ENCODE measurements at regions not wholly inside any gene's neighbourhood (a gene's known extent, or its start where the extent isn't known, plus 50 kb on each side); places are given as distances from the start of the nearest gene placed in this dataset.

DNA sequence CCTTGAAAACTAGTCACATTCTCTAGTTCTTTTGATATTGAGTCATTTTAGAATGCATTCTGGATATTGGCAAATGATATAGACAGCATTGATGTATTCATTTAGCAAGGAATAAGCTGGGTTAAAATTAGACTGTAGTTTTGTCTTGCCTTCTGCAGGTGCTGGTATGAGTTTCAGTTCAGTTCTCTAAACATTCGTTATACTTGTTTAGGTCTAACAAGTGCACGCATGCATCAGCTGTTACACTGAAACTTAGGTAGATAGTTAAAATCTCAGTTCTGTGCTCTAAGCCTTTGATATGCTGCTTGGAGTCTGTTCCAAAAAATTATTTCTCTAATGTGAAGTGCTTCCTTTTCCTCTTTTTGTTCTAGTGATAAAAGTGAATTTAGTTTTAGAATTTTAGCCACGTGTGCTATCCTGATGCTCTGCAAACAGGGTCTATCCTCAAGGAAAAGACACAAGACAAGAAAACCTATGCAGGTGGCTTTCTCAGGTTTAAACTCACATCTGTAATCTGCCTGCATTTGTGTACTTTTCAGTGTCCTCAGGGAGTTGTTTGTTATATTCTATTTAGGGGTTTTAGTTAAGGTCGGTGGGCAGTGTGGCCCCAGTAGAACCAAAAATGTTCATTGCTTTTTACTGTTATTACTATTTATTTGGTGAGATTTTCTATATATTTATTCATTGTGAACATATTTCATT, 409.0 kb downstream of the CDC14C start:
- no peaks in the 10 kb centered on the region for H3K9me3 Mint-ChIP-seq
- H3K36me3 Mint-ChIP-seq, result no peaks in the 10 kb centered on the region
- H3K4me1 Mint-ChIP-seq, result no peaks in the 10 kb centered on the region
- H3K27ac Mint-ChIP-seq, result no peak overlapping the region
- no peaks in the 10 kb centered on the region for H3K27me3 Mint-ChIP-seq
- H3K4me3 Mint-ChIP-seq, result no peak overlapping the region
- no peak for DNase-seq

GRCh38 chr7:49341849-49342248, 417.5 kb downstream of the CDC14C start:
- no peaks in the 10 kb centered on the region for H3K9me3 Mint-ChIP-seq
- no peaks in the 10 kb centered on the region for H3K27me3 Mint-ChIP-seq
- H3K4me1 Mint-ChIP-seq, result no peaks in the 10 kb centered on the region
- H3K27ac Mint-ChIP-seq, result no peak overlapping the region
- no peaks in the 10 kb centered on the region for H3K36me3 Mint-ChIP-seq
- no peak for DNase-seq
- H3K4me3 Mint-ChIP-seq, result no peak overlapping the region

DNA sequence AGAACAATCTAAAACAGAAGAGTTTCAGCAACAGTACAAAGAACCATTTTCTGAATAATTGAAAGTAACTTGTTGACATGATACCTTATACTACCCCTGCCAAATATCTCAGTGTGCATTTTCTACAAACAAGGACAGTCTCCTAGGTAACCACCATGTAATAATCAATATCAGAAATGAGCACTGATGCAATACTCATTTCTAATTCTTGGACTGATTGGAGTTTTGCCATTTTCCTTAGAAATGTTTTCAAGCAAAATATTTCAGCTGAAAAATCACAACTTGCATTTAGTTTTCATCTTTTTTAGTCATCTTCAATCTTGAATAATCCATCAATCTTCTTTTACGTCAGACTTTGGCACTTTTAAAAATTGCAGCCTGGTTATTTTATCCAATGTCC, 420.2 kb downstream of the CDC14C start:
- Mint-ChIP-seq H3K27ac (no peak overlapping the region), H3K4me1 (no peaks in the 10 kb centered on the region), H3K36me3 (no peaks in the 10 kb centered on the region), H3K9me3 (no peaks in the 10 kb centered on the region), H3K27me3 (no peaks in the 10 kb centered on the region), H3K4me3 (no peak overlapping the region)
- no peak for DNase-seq

- no peaks in the 10 kb centered on the region for H3K27me3 Mint-ChIP-seq
- no peak for DNase-seq
- no peaks in the 10 kb centered on the region for H3K4me1 Mint-ChIP-seq
- no peaks in the 10 kb centered on the region for H3K36me3 Mint-ChIP-seq
- no peak overlapping the region for H3K4me3 Mint-ChIP-seq
- no peaks in the 10 kb centered on the region for H3K9me3 Mint-ChIP-seq
- no peak overlapping the region for H3K27ac Mint-ChIP-seq
Measured at GRCh38 chr7:49346195-49346899, 422.0 kb downstream of the CDC14C start.

DNA sequence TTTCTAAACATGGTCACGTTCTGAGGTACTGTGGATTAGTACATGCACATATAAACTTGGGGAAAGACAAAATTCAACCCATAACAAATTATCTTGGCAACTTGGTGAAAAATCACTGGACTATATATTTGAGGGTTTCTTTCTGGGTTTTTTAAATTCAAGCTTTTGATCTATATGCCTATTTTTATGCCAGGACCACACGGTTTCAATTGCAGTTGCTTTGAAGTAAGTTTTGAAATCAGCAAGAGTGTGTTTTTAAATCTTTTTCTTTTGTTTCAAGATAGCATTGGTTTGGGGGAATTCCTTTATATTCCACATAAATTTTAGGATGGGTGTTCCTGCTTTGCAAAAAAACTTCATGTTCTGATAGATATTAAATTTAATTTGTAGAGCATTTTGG, 406.4 kb upstream of the VWC2 start:
- Mint-ChIP-seq H3K27ac (no peak overlapping the region), H3K9me3 (peaks cover 2% of the 10 kb centered on the region), H3K27me3 (no peaks in the 10 kb centered on the region), H3K4me1 (no peaks in the 10 kb centered on the region), H3K36me3 (no peaks in the 10 kb centered on the region), H3K4me3 (no peak overlapping the region)
- no peak for DNase-seq

DNA sequence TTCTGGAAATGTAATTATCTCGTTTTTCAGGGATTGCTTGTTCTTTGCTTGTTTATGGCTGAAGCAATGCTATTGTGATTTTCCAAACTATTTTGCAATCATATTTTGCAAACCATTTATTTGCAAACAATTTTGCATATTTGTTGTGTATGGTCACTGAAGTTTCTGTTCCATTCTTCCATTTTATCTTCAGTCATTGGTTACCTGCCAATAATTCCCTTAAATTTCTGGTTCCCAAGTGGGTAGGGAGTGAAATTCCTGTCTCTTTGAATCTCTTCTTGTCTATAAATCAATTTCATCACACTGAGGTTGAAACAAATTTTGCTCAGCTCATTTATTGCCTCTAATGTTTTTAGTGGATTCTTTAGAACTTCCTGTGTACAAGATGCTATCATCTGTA, 401.7 kb upstream of the VWC2 start:
- Mint-ChIP-seq H3K4me3 (no peak overlapping the region), H3K9me3 (peaks cover 2% of the 10 kb centered on the region), H3K27me3 (no peaks in the 10 kb centered on the region), H3K36me3 (no peaks in the 10 kb centered on the region), H3K27ac (no peak overlapping the region), H3K4me1 (no peaks in the 10 kb centered on the region)
- no peak for DNase-seq

DNA sequence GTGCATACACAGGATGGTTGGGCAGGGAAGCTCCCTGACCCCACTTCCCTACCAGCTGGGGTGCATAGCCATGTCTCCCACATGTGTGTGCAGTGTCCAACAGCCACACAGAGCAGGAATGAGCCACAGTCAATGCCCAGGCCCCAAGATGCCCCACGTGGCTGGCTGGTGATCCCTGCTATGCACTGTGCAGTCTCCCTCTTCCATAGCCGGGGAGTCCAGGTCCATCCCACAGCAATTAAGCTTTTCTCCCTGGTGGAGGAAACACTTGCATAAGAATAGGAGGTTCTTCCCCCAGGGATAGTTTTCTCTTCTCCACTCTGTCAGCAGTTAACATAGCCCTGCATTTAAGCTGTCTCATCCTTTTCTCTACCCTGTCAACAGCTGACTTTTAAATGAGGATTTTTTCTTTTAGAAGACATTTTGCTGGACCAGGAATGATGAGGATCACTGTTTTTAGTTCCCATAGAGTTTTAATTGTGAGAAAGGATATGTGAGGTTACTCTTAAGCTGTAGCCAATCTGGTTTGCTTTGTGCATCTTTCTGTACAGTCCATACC, 396.5 kb upstream of the VWC2 start:
- no peaks in the 10 kb centered on the region for H3K36me3 Mint-ChIP-seq
- peaks cover 11% of the 10 kb centered on the region for H3K9me3 Mint-ChIP-seq
- H3K4me1 Mint-ChIP-seq, result no peaks in the 10 kb centered on the region
- no peak overlapping the region for H3K4me3 Mint-ChIP-seq
- no peaks in the 10 kb centered on the region for H3K27me3 Mint-ChIP-seq
- no peak for DNase-seq
- H3K27ac Mint-ChIP-seq, result no peak overlapping the region

DNA sequence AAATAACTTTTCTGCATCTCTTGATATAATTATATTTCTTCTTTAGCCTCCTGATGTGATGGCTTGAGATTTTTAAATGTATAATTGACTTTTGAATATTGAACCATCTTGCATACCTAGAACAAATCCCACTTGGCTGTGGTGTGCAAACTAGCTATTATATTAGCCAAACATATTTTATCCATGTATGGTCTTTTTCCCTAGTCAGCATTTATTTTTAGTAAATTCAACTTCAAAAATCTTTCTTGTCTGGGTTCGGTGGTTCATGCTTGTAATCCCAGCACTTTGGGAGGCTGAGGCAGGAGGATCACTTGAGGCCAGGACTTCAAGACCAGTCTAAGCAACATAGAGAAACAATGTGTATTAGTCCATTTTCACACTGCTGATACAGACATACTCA, 386.6 kb upstream of the VWC2 start:
- Mint-ChIP-seq H3K36me3 (no peaks in the 10 kb centered on the region), H3K27me3 (no peaks in the 10 kb centered on the region), H3K4me3 (no peak overlapping the region), H3K4me1 (no peaks in the 10 kb centered on the region), H3K27ac (no peak overlapping the region), H3K9me3 (peaks cover 3% of the 10 kb centered on the region)
- DNase-seq, result no peak

DNA sequence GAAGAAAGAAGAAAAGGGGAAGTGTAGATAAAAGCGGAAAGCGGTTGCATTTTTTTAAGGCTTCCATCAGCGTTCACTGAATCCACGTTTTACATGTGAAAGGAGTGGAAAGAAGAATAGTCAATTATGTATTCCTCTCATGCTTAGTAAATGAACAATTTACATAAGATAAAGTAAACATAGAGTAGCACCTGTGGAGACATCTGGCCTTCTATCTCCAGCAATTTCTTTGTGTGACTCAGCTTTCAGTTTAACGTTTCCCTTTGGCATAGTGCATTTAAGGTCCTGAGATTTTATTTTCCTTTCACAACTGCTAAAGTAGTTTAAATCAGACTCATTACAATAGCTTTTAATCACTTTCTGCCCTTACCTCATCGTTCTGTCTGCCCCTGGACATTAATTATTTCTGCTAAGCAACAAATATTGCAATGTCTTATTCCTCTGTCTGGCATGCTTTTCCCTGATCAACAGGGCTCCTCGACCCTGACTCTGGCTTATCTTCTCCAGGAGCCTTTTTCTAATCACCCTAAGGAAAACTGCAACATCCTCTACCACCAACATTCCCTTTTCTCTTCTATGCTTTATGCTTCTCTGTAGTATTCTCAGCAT, 383.5 kb upstream of the VWC2 start:
- Mint-ChIP-seq H3K27ac (no peak overlapping the region), H3K27me3 (no peaks in the 10 kb centered on the region), H3K9me3 (peaks cover 1% of the 10 kb centered on the region), H3K36me3 (no peaks in the 10 kb centered on the region), H3K4me3 (no peak overlapping the region), H3K4me1 (no peaks in the 10 kb centered on the region)
- DNase-seq, result no peak

DNA sequence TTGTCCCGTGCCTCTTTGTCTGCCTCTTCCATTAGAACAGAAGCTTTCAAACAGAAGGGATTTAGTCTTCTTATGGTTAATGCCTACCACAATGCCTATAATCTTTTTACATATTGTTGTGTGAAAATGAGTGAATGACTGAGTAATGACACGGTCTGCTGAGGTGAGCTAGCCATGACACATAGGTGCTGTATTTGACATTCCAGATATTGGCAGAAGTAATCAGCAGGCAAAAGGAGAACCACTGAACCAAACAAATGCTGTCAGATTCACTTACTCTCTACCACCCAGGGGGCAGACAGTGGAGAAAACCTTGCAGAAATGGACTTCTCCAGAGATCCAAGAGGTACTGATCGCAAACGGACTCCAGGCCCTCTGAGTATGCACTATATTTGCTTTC, 377.2 kb upstream of the VWC2 start:
- Mint-ChIP-seq H3K27me3 (no peaks in the 10 kb centered on the region), H3K9me3 (no peaks in the 10 kb centered on the region), H3K36me3 (no peaks in the 10 kb centered on the region), H3K27ac (no peak overlapping the region), H3K4me1 (no peaks in the 10 kb centered on the region), H3K4me3 (no peak overlapping the region)
- no peak for DNase-seq

DNA sequence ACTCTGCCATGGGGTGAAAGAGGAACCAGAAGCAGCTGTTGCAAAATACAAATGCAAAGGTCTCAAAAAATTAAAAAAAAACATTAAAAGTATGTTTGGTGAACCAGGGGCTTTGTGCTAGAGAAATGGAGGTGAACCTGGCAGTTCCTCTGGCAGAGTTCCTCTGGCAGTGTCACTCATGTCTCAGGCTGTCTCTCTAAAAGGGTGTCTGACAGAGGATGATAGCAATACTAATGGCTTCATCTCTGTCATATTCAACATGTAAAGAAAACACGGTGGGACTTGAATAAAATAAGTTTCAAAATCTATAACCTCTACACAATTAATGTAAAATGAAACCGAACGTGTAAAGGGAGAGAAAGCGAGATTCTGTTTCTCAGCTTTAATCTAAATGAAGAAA, 375.7 kb upstream of the VWC2 start:
- Mint-ChIP-seq H3K27me3 (no peaks in the 10 kb centered on the region), H3K36me3 (no peaks in the 10 kb centered on the region), H3K27ac (no peak overlapping the region), H3K4me3 (no peak overlapping the region), H3K4me1 (no peaks in the 10 kb centered on the region), H3K9me3 (no peaks in the 10 kb centered on the region)
- no peak for DNase-seq

DNA sequence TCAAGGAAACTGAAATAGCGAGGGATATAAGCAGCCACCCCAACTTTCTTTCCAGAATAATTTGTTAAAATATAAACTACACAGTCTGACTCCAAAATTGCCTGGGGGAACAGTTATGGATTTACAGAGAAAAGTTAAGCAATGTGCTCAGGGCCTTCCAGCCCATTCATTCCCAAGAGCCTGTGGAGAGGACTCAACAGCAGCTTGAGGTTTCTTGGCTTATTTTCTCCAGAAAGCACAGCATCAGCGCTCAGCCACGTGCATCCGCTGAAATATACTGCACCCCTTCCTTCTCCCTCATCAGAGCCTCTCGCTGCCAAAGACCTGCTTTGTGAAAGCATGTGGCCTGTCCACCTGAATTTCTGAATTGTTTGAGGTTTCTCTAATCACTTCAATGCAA, 375.2 kb upstream of the VWC2 start:
- no peaks in the 10 kb centered on the region for H3K9me3 Mint-ChIP-seq
- no peaks in the 10 kb centered on the region for H3K27me3 Mint-ChIP-seq
- no peaks in the 10 kb centered on the region for H3K36me3 Mint-ChIP-seq
- no peak overlapping the region for H3K27ac Mint-ChIP-seq
- no peaks in the 10 kb centered on the region for H3K4me1 Mint-ChIP-seq
- H3K4me3 Mint-ChIP-seq, result no peak overlapping the region
- DNase-seq, result no peak

- Mint-ChIP-seq H3K4me1 (no peaks in the 10 kb centered on the region), H3K4me3 (no peak overlapping the region), H3K36me3 (no peaks in the 10 kb centered on the region), H3K27me3 (no peaks in the 10 kb centered on the region), H3K27ac (no peak overlapping the region), H3K9me3 (peaks cover 1% of the 10 kb centered on the region)
- no peak for DNase-seq
Measured at GRCh38 chr7:49398746-49399145, 374.7 kb upstream of the VWC2 start.

GRCh38 chr7:49400891-49401550, 372.4 kb upstream of the VWC2 start:
- no peaks in the 10 kb centered on the region for H3K27me3 Mint-ChIP-seq
- peaks cover 3% of the 10 kb centered on the region for H3K9me3 Mint-ChIP-seq
- DNase-seq, result no peak
- H3K4me1 Mint-ChIP-seq, result no peaks in the 10 kb centered on the region
- H3K36me3 Mint-ChIP-seq, result no peaks in the 10 kb centered on the region
- H3K27ac Mint-ChIP-seq, result no peak overlapping the region
- no peak overlapping the region for H3K4me3 Mint-ChIP-seq

DNA sequence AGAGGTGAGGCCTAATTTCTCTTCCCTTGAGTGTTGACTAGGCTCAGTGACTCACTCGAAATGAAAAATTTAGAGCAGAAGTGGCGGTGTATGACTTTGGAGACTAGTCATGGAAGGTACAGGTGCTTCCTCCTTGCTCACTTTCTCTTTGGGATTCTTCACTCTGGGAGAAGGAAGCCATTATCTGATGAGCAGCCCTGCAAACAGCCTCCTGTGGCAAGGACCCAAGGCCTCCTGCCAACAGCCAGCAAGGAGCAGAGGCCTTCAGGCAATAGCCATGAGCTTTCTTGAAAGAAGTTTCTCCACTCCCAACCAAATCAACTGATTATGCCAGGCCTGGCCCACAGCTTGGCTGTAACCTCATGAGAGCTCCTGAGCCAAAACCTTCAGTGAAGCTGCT, 369.6 kb upstream of the VWC2 start:
- no peaks in the 10 kb centered on the region for H3K36me3 Mint-ChIP-seq
- H3K27ac Mint-ChIP-seq, result no peak overlapping the region
- H3K9me3 Mint-ChIP-seq, result peaks cover 3% of the 10 kb centered on the region
- no peaks in the 10 kb centered on the region for H3K27me3 Mint-ChIP-seq
- no peak overlapping the region for H3K4me3 Mint-ChIP-seq
- DNase-seq, result no peak
- H3K4me1 Mint-ChIP-seq, result no peaks in the 10 kb centered on the region

Measured in activated naive CD8-positive, alpha-beta T cell treated with anti-CD3 and anti-CD28 coated beads for 36 hours (primary cell).